ENCODE measurements at regions not wholly inside any gene's neighbourhood (a gene's known extent, or its start where the extent isn't known, plus 50 kb on each side); places are given as distances from the start of the nearest gene placed in this dataset.

DNA sequence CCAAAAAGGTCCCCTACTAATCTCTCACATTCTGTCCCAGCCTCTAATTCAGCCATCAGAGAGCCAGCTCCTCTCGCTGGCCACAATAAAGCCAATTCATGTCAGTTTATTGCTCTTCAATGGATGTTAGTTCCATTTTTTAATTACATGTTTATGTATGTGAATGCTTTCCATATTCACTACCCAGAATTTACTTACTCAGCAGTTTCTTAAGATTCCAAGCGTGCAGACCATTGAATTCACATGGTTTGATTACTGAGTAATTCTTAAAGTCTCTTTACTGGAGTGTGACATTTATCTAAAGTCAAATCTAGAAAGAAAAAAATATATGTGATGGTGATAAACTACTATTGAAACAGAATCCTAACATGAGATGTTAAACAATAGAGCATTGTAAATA is 102.2 kb downstream of the LLPH start:
- no peak for ATAC-seq
- TF ChIP-seq CSDC2 (CRISPR knock-in tag; IDR thresholded peaks at IDR 0.05), result no peak
- no peak for TF ChIP-seq ZC3H10 (CRISPR knock-in tag; IDR thresholded peaks at IDR 0.05)
- TF ChIP-seq, protein P1, sequence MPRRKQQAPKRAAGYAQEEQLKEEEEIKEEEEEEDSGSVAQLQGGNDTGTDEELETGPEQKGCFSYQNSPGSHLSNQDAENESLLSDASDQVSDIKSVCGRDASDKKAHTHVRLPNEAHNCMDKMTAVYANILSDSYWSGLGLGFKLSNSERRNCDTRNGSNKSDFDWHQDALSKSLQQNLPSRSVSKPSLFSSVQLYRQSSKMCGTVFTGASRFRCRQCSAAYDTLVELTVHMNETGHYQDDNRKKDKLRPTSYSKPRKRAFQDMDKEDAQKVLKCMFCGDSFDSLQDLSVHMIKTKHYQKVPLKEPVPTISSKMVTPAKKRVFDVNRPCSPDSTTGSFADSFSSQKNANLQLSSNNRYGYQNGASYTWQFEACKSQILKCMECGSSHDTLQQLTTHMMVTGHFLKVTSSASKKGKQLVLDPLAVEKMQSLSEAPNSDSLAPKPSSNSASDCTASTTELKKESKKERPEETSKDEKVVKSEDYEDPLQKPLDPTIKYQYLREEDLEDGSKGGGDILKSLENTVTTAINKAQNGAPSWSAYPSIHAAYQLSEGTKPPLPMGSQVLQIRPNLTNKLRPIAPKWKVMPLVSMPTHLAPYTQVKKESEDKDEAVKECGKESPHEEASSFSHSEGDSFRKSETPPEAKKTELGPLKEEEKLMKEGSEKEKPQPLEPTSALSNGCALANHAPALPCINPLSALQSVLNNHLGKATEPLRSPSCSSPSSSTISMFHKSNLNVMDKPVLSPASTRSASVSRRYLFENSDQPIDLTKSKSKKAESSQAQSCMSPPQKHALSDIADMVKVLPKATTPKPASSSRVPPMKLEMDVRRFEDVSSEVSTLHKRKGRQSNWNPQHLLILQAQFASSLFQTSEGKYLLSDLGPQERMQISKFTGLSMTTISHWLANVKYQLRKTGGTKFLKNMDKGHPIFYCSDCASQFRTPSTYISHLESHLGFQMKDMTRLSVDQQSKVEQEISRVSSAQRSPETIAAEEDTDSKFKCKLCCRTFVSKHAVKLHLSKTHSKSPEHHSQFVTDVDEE (CRISPR knock-in tag; IDR thresholded peaks at IDR 0.05), result no peak
- no peak for TF ChIP-seq SNAI2 (CRISPR knock-in tag; IDR thresholded peaks at IDR 0.05)

DNA sequence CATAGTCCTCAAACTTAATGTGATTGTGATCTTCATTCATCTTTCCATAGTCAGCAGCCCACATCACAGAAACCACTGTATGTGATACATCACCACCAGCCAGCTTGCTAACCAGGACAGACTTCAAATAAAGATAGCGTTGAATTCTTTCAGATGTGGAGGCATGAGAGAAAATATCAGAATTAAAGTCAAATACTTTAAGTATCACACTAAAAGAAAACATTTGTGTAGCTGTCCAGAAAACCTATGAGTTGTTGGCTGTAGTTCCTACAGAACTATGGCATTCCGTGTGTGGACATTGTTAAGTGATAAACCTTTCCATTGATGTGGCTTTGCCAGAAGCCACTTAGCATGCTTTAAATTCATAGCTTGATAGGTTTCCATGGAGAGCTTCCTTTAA is 105.1 kb downstream of the LLPH start:
- TF ChIP-seq ZFP3 (CRISPR knock-in tag; IDR thresholded peaks at IDR 0.05) (no peak), CSDC2 (CRISPR knock-in tag; IDR thresholded peaks at IDR 0.05) (no peak), OSR1 (CRISPR knock-in tag; IDR thresholded peaks at IDR 0.05) (no peak), ZNF8 (CRISPR knock-in tag; IDR thresholded peaks at IDR 0.05) (no peak), ESRRG (CRISPR knock-in tag; IDR thresholded peaks at IDR 0.05) (no peak), RARB (CRISPR knock-in tag; IDR thresholded peaks at IDR 0.05) (no peak), GLIS3 (CRISPR knock-in tag; IDR thresholded peaks at IDR 0.05) (no peak)
- TF ChIP-seq, protein P1 (CRISPR knock-in tag; IDR thresholded peaks at IDR 0.05), result no peak
- TF ChIP-seq, protein P2, sequence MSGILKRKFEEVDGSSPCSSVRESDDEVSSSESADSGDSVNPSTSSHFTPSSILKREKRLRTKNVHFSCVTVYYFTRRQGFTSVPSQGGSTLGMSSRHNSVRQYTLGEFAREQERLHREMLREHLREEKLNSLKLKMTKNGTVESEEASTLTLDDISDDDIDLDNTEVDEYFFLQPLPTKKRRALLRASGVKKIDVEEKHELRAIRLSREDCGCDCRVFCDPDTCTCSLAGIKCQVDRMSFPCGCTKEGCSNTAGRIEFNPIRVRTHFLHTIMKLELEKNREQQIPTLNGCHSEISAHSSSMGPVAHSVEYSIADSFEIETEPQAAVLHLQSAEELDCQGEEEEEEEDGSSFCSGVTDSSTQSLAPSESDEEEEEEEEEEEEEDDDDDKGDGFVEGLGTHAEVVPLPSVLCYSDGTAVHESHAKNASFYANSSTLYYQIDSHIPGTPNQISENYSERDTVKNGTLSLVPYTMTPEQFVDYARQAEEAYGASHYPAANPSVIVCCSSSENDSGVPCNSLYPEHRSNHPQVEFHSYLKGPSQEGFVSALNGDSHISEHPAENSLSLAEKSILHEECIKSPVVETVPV (CRISPR knock-in tag; IDR thresholded peaks at IDR 0.05), result no peak
- TF ChIP-seq, protein P3, sequence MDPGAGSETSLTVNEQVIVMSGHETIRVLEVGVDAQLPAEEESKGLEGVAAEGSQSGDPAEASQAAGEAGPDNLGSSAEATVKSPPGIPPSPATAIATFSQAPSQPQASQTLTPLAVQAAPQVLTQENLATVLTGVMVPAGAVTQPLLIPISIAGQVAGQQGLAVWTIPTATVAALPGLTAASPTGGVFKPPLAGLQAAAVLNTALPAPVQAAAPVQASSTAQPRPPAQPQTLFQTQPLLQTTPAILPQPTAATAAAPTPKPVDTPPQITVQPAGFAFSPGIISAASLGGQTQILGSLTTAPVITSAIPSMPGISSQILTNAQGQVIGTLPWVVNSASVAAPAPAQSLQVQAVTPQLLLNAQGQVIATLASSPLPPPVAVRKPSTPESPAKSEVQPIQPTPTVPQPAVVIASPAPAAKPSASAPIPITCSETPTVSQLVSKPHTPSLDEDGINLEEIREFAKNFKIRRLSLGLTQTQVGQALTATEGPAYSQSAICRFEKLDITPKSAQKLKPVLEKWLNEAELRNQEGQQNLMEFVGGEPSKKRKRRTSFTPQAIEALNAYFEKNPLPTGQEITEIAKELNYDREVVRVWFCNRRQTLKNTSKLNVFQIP (CRISPR knock-in tag; IDR thresholded peaks at IDR 0.05; ENCODE audit: borderline replicate concordance, low read depth), result no peak

DNA sequence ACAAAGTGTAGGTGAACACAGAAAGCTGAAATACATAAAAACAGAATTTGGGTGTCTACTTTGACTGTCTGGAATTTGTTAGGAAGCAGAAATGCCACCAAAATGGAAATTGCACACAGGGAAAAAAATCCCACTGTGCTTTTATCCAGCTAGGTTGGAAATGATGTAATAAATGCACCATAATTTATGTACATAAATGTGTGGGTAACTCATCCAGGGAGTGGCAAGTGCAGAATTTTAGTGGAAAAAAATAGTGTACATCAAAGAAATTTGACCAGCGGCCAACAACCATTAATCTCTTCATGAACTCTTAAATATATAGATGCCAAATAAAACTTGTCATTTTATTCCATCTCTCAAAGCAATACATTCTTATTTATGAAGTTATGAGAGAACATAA is 105.6 kb downstream of the LLPH start:
- no peak for ATAC-seq
- TF ChIP-seq ZFP3 (CRISPR knock-in tag; IDR thresholded peaks at IDR 0.05) (no peak), SNAI2 (CRISPR knock-in tag; IDR thresholded peaks at IDR 0.05) (no peak), ISL1 (CRISPR knock-in tag; IDR thresholded peaks at IDR 0.05) (no peak), ZC3H10 (CRISPR knock-in tag; IDR thresholded peaks at IDR 0.05) (no peak), ZNF565 (CRISPR knock-in tag; conservative IDR thresholded peaks at IDR 0.05; ENCODE audit: low read depth) (no peak), CSDC2 (CRISPR knock-in tag; IDR thresholded peaks at IDR 0.05) (no peak), OSR1 (CRISPR knock-in tag; IDR thresholded peaks at IDR 0.05) (no peak), TCF4 (CRISPR knock-in tag; IDR thresholded peaks at IDR 0.05; ENCODE audit: borderline replicate concordance) (no peak), TOX (CRISPR knock-in tag; IDR thresholded peaks at IDR 0.05; ENCODE audit: borderline replicate concordance) (no peak), PPARA (CRISPR knock-in tag; IDR thresholded peaks at IDR 0.05; ENCODE audit: borderline replicate concordance) (no peak), RARB (CRISPR knock-in tag; IDR thresholded peaks at IDR 0.05) (no peak)
- TF ChIP-seq, protein P4, sequence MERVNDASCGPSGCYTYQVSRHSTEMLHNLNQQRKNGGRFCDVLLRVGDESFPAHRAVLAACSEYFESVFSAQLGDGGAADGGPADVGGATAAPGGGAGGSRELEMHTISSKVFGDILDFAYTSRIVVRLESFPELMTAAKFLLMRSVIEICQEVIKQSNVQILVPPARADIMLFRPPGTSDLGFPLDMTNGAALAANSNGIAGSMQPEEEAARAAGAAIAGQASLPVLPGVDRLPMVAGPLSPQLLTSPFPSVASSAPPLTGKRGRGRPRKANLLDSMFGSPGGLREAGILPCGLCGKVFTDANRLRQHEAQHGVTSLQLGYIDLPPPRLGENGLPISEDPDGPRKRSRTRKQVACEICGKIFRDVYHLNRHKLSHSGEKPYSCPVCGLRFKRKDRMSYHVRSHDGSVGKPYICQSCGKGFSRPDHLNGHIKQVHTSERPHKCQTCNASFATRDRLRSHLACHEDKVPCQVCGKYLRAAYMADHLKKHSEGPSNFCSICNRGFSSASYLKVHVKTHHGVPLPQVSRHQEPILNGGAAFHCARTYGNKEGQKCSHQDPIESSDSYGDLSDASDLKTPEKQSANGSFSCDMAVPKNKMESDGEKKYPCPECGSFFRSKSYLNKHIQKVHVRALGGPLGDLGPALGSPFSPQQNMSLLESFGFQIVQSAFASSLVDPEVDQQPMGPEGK (CRISPR knock-in tag; IDR thresholded peaks at IDR 0.05; ENCODE audit: borderline replicate concordance), result no peak
- TF ChIP-seq, protein P5, sequence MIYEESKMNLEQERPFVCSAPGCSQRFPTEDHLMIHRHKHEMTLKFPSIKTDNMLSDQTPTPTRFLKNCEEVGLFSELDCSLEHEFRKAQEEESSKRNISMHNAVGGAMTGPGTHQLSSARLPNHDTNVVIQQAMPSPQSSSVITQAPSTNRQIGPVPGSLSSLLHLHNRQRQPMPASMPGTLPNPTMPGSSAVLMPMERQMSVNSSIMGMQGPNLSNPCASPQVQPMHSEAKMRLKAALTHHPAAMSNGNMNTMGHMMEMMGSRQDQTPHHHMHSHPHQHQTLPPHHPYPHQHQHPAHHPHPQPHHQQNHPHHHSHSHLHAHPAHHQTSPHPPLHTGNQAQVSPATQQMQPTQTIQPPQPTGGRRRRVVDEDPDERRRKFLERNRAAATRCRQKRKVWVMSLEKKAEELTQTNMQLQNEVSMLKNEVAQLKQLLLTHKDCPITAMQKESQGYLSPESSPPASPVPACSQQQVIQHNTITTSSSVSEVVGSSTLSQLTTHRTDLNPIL (CRISPR knock-in tag; IDR thresholded peaks at IDR 0.05; ENCODE audit: low read depth), result no peak
- TF ChIP-seq, protein P2 (CRISPR knock-in tag; IDR thresholded peaks at IDR 0.05), result no peak

More for the DNA sequence above, 105.1 kb downstream of the LLPH start:
- ATAC-seq, result peak; percentile 30; the same call in 2 of the 3 replicates

All from SK-N-SH treated with all-trans-retinoic acid at 6 μM for 48 hours (cell line).